ENCODE measurements at regions not wholly inside any gene's neighbourhood (a gene's known extent, or its start where the extent isn't known, plus 50 kb on each side); places are given as distances from the start of the nearest gene placed in this dataset.
"Not testable (repeated sequence)": the region's sequence is repeated elsewhere in the genome, so short reads cannot be mapped to it uniquely, and the experiment has no call there.

- no peak for DNase-seq (ENCODE audit: low spot score)
These were observed 458.7 kb upstream of the GCFC2 start for GRCh38 chr2:76169276-76170008.

GRCh38 chr2:76163860-76164259 is 453.1 kb upstream of the GCFC2 start:
- DNase-seq (ENCODE audit: low spot score): no peak

GRCh38 chr2:76160670-76161069 is 450.0 kb upstream of the GCFC2 start:
- DNase-seq (ENCODE audit: low spot score): no peak

GRCh38 chr2:76159042-76159648 is 448.4 kb upstream of the GCFC2 start:
- no peak for DNase-seq (ENCODE audit: low spot score)

- no peak for DNase-seq (ENCODE audit: low spot score)
These were observed 446.8 kb upstream of the GCFC2 start for GRCh38 chr2:76157531-76157930.

GRCh38 chr2:76154981-76155380 is 444.3 kb upstream of the GCFC2 start:
- no peak for DNase-seq (ENCODE audit: low spot score)

- DNase-seq (ENCODE audit: low spot score): no peak
These were observed 439.1 kb upstream of the GCFC2 start for GRCh38 chr2:76149846-76150245.

GRCh38 chr2:76139303-76139702 is 428.6 kb upstream of the GCFC2 start:
- not testable (repeated sequence) for DNase-seq (ENCODE audit: low spot score)

- DNase-seq (ENCODE audit: low spot score): no peak
These were observed 417.9 kb upstream of the GCFC2 start for GRCh38 chr2:76128622-76129021.

- no peak for DNase-seq (ENCODE audit: low spot score)
These were observed 409.5 kb upstream of the GCFC2 start for GRCh38 chr2:76120176-76120575.

- no peak for DNase-seq (ENCODE audit: low spot score)
These were observed 379.0 kb upstream of the GCFC2 start for GRCh38 chr2:76089683-76090082.

- DNase-seq (ENCODE audit: low spot score): no peak
These were observed 372.5 kb upstream of the GCFC2 start for GRCh38 chr2:76083248-76083647.

GRCh38 chr2:76082509-76082908 is 371.8 kb upstream of the GCFC2 start:
- no peak for DNase-seq (ENCODE audit: low spot score)

GRCh38 chr2:76080154-76080553 is 369.4 kb upstream of the GCFC2 start:
- no peak for DNase-seq (ENCODE audit: low spot score)

- no peak for DNase-seq (ENCODE audit: low spot score)
These were observed 364.4 kb upstream of the GCFC2 start for GRCh38 chr2:76075126-76075525.

- no peak for DNase-seq (ENCODE audit: low spot score)
These were observed 363.4 kb upstream of the GCFC2 start for GRCh38 chr2:76073992-76074604.

- DNase-seq (ENCODE audit: low spot score): no peak
These were observed 339.5 kb upstream of the GCFC2 start for GRCh38 chr2:76050196-76050595.

- no peak for DNase-seq (ENCODE audit: low spot score)
These were observed 334.0 kb upstream of the GCFC2 start for GRCh38 chr2:76044701-76045100.

GRCh38 chr2:76039505-76039904 is 328.8 kb upstream of the GCFC2 start:
- DNase-seq (ENCODE audit: low spot score): no peak

GRCh38 chr2:76027761-76028160 is 317.0 kb upstream of the GCFC2 start:
- no peak for DNase-seq (ENCODE audit: low spot score)

GRCh38 chr2:76019128-76019527 is 308.4 kb upstream of the GCFC2 start:
- DNase-seq (ENCODE audit: low spot score): no peak

- no peak for DNase-seq (ENCODE audit: low spot score)
These were observed 298.8 kb upstream of the GCFC2 start for GRCh38 chr2:76009484-76009883.

- no peak for DNase-seq (ENCODE audit: low spot score)
These were observed 297.4 kb upstream of the GCFC2 start for GRCh38 chr2:76008001-76008702.

Data from AG08396 (cell line).